Activated naive CD8-positive, alpha-beta T cell treated with anti-CD3 and anti-CD28 coated beads for 36 hours (primary cell): ENCODE measurements at regions not wholly inside any gene's neighbourhood (a gene's known extent, or its start where the extent isn't known, plus 50 kb on each side); places are given as distances from the start of the nearest gene placed in this dataset.

ENCODE experiments used
- DNase-seq: peaks from one replicate; pipeline ENCODE4 v3.0.0; 2021
- H3K27ac Mint-ChIP-seq: one replicate; pipeline ENCODE4 v1.8.0; 2022; ENCODE audit warnings: mild to moderate bottlenecking, moderate library complexity, mixed read lengths
- H3K27me3 Mint-ChIP-seq: one replicate; pipeline ENCODE4 v1.8.0; 2022; ENCODE audit warnings: mild to moderate bottlenecking, mixed read lengths
- H3K36me3 Mint-ChIP-seq: one replicate; pipeline ENCODE4 v1.8.0; 2021; ENCODE audit warnings: mild to moderate bottlenecking, mixed read lengths
- H3K4me1 Mint-ChIP-seq: one replicate; pipeline ENCODE4 v1.8.0; 2021; ENCODE audit warnings: mixed read lengths
- H3K4me3 Mint-ChIP-seq: one replicate; pipeline ENCODE4 v1.8.0; 2022; ENCODE audit warnings: mild to moderate bottlenecking, moderate library complexity, mixed read lengths
- H3K9me3 Mint-ChIP-seq: one replicate; pipeline ENCODE4 v1.8.0; 2022; ENCODE audit warnings: mixed read lengths

DNA sequence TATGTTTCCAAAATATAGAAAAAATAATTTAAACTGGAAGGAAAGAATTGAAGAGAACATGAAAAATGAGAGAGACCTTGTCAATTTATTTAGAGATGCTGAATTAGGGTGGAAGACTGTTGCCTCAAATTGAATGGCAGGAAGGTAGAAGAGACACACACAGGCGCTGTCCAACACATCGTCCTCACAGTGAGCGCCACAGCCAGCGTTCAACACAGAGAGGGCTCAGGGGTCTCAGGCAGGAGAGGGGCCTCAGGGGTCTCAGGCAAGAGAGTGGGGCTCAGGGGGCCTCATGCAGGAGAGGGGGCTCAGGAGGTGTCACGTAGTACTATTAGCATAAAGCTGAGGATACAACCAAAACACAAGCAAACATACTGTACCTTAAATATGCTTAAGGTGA, 65.7 kb downstream of the TMEM18 start:
- Mint-ChIP-seq H3K4me1 (no peaks in the 10 kb centered on the region), H3K36me3 (no peaks in the 10 kb centered on the region), H3K9me3 (no peaks in the 10 kb centered on the region), H3K27me3 (peaks cover 13% of the 10 kb centered on the region), H3K27ac (no peak overlapping the region), H3K4me3 (no peak overlapping the region)
- no peak for DNase-seq

DNA sequence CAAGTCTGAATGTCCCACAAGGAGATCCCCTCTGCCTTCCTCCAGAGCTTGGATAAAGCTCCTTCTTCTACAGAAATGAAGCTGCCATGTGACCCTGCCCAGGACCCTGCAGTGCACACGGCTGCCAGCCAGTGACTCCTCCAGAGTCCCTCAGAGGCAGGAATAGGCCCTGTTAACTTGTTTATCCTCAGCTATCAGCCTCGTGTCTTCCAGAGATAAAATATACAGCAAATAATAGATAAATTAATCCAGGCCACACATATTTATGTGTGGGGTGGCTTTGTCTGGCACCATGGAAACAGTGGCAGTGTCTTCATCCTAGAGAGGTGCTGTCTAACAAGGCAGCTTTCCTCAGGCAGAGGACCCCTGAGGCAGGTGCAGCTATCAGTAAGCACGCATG, 66.7 kb downstream of the TMEM18 start:
- no peak overlapping the region for H3K27ac Mint-ChIP-seq
- H3K36me3 Mint-ChIP-seq = no peaks in the 10 kb centered on the region
- DNase-seq = no peak
- H3K4me3 Mint-ChIP-seq = no peak overlapping the region
- H3K4me1 Mint-ChIP-seq = no peaks in the 10 kb centered on the region
- H3K27me3 Mint-ChIP-seq = peaks cover 10% of the 10 kb centered on the region
- no peaks in the 10 kb centered on the region for H3K9me3 Mint-ChIP-seq

DNA sequence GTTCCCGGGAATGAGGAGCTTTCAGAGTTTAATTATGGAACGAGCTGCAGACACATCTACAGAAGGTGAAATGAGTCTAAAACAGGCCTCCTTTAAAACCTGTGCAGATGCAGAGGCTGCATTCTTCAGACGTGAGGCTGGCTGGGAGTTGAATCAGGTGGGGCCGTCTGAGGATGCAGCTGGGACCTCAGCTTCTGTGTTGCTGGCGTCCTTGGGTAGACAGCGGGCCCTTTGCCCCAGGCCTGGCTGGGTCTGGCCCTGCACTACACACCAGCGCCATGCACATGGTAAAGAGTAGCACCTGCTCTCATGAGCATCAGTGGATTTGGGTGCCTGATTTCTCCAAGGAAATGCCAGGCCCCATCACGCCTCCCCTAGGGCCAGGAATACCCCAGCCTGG, 67.3 kb downstream of the TMEM18 start:
- Mint-ChIP-seq H3K27me3 (peaks cover 10% of the 10 kb centered on the region), H3K9me3 (no peaks in the 10 kb centered on the region), H3K4me1 (no peaks in the 10 kb centered on the region), H3K4me3 (no peak overlapping the region), H3K36me3 (no peaks in the 10 kb centered on the region), H3K27ac (no peak overlapping the region)
- DNase-seq = no peak

DNA sequence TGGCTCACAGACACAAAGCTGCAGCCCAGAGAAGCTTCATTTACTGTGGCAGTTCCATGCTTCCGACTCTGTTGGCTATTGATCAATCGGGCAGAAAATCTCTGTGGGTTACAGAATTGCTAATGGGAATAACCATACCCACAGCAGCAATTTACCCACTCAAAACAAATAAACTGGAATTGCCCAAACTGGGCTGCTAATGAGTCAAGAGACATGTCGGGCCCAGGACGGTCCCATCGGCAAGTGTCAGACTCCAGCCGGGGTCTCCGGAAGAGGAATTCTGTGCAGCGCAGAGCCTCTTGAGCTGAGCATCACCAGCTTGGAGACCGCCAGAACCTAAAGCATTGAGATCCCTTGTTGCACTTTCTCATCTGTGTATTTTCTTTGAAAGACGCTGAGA, 67.8 kb downstream of the TMEM18 start:
- Mint-ChIP-seq H3K36me3 (no peaks in the 10 kb centered on the region), H3K4me3 (no peak overlapping the region), H3K4me1 (no peaks in the 10 kb centered on the region), H3K9me3 (no peaks in the 10 kb centered on the region), H3K27ac (no peak overlapping the region), H3K27me3 (peaks cover 10% of the 10 kb centered on the region)
- no peak for DNase-seq

DNA sequence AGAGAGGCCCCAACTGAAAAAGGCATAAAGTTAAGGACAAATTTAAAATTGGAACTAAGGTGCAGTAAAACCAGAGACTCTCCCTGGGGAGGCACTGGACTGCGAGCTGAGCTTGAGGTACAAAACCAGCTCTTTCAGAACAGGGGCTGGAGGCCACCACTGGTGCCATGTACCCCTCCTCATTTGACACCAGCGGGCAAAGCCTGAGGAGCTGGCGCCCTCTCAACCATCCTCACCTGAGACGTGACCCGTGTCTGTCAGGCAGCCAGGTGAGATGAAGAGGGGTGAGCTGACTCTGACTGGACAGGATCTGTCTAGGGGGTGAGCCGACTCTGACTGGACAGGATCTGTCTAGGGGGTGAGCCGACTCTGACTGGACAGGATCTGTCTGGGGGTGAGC, 68.5 kb downstream of the TMEM18 start:
- Mint-ChIP-seq H3K9me3 (no peaks in the 10 kb centered on the region), H3K36me3 (no peaks in the 10 kb centered on the region), H3K27ac (no peak overlapping the region), H3K4me3 (no peak overlapping the region), H3K27me3 (peaks cover 5% of the 10 kb centered on the region), H3K4me1 (no peaks in the 10 kb centered on the region)
- DNase-seq = no peak

DNA sequence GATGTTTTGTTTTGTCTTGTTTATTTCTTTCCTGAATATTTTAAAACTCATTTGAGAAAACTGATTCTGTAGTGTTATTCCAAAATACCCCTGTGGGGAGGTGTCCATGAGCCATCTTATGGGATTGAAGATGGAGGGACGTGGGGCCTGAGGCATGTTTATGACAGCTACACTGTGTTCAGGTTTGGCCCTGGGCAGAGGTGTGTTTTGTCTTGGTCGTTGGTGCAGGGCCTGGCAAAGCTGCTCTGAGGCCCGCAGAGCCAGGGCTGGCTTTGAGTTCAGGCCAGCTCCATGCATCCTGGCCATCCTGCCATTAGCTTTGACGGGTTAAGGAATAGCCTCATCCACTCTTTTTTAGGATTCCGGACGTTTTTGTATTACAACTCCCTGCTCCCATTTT, 68.9 kb downstream of the TMEM18 start:
- Mint-ChIP-seq H3K27me3 (peaks cover under 1% of the 10 kb centered on the region), H3K4me3 (no peak overlapping the region), H3K9me3 (no peaks in the 10 kb centered on the region)

DNA sequence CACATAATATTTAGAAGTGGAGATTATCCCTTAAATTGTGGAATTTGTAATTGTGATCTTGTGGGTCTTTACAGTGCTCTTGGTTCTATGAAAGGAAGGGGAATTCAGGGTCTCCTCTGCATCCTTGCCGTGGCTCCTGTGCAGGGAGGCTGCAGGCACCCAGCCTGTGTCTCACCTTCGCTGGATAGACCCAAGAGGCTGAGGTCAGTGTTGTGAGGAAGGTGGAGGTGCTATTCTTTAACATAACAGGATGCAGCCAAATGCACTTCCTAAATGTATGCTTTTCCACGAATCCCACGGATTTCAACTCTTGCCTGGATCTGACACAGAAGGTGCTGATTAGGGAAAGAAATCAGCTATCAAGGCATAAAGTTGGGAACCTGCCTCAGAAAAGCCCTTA, 69.5 kb downstream of the TMEM18 start:
- H3K9me3 Mint-ChIP-seq = no peaks in the 10 kb centered on the region
- no peaks in the 10 kb centered on the region for H3K4me1 Mint-ChIP-seq
- H3K27me3 Mint-ChIP-seq = no peaks in the 10 kb centered on the region
- H3K4me3 Mint-ChIP-seq = no peak overlapping the region
- DNase-seq = no peak
- no peaks in the 10 kb centered on the region for H3K36me3 Mint-ChIP-seq
- no peak overlapping the region for H3K27ac Mint-ChIP-seq

More for the DNA sequence above, 68.9 kb downstream of the TMEM18 start:
- Mint-ChIP-seq H3K36me3 (no peaks in the 10 kb centered on the region), H3K4me1 (no peaks in the 10 kb centered on the region), H3K27ac (no peak overlapping the region)
- no peak for DNase-seq

DNA sequence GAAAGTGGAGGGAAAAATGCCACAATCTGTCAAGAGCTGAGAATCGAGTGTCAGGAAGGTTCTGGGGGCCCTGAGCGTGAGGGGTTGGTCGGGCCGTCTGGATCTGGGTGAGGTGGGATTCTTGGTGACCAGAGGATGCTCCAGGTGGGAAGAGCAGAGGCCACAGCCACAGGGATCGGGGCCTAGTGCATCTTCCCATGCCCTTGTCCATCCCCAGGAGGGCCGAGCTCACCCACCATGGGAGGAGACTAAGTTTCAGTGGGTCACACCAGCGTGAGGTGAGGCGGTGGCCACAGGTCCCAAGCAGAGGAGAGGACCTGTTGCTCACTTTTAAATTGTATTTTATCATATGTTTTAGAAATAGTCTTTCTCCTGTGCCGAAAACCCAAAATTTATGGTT, 70.0 kb downstream of the TMEM18 start:
- Mint-ChIP-seq H3K4me1 (no peaks in the 10 kb centered on the region), H3K9me3 (no peaks in the 10 kb centered on the region), H3K27me3 (no peaks in the 10 kb centered on the region), H3K27ac (no peak overlapping the region), H3K36me3 (no peaks in the 10 kb centered on the region), H3K4me3 (no peak overlapping the region)
- DNase-seq = no peak

DNA sequence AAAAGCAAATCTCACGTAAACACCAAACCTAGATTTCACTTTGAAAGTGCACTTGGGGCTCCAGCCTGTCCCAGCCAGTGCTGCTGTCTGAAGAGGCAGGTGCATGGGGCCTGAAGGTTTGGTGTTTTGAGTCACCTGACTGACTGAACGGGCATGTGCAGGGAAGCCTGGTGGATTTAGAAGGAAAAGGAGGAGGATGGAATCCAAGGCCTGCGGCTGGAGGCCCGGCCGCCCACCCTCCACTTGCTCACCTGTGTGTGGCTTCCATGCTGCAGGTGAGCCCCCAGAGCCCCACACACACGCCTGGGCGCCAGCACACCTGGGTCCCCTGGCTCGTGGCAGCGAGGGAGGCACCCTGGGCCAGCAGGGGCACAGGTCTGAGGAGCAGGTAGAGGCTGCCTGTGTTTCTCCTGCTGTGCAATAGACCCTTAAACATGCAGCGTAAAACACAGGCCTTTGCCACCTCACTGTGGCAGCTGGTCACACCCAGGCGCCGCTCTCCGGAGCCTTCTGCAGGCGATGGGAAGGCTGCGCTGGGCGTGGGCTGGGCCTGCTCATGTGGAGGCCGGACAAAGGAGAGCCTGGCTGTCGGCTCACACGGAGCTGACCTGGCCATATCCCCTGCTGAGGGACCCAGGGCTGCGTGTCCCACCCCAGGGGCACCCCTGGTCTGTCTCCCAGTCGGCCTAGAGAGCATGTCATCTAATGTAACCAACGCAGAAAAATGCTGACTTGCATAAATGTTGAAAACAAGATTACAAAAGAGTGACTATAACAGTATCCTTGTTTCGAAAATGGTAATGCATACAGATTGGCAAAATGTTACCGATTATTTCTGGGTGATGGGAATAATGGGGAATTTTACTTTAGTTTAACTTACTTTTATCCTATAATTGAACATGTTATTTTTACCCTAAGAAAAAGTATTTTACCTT, 71.3 kb downstream of the TMEM18 start:
- Mint-ChIP-seq H3K4me3 (no peak overlapping the region), H3K4me1 (no peaks in the 10 kb centered on the region), H3K27me3 (no peaks in the 10 kb centered on the region), H3K27ac (no peak overlapping the region), H3K9me3 (no peaks in the 10 kb centered on the region), H3K36me3 (no peaks in the 10 kb centered on the region)
- DNase-seq = no peak

DNA sequence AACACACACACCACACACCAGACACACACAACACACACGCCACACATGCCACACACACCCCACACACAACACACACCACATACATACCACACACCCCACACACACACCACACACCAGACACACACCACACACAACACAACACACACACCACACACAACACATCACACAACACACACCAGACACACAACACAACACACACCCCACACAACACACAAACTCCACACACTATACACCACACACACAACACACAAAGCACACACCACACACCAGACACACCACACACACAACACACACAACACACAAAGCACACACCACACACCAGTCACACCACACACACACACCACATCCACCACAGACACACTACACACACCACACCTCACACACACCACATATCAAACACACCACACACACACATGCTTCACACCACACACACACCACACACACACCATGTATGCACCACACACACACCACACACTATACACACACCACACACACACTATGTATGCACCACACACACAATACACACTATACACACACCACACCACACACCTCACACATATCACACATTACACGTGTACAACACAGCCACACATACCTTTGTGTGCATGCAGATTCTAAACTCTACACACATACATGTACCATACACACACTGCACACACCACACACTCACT, 72.2 kb downstream of the TMEM18 start:
- Mint-ChIP-seq H3K4me1 (no peaks in the 10 kb centered on the region), H3K9me3 (no peaks in the 10 kb centered on the region), H3K4me3 (no peak overlapping the region), H3K36me3 (no peaks in the 10 kb centered on the region), H3K27ac (no peak overlapping the region), H3K27me3 (no peaks in the 10 kb centered on the region)
- DNase-seq = no peak

DNA sequence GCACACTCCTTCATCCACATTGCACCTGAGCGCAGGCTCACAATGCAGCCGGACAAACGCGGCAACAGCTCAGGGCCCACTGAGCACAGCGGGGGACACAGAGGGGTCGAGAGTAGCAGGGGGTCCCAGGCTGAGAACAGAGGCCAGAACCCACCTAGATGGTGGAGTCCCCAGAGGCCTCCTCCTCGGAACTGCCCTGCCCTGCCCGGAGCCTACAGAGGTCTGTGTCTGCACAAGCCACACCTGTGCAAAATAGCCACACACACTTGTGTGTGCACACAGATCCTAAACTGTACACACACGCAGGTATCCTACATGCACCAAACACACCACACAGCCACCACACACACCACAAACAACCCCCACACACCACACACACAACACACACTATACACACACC, 72.8 kb downstream of the TMEM18 start:
- Mint-ChIP-seq H3K4me1 (no peaks in the 10 kb centered on the region), H3K27me3 (no peaks in the 10 kb centered on the region), H3K36me3 (no peaks in the 10 kb centered on the region), H3K9me3 (no peaks in the 10 kb centered on the region), H3K4me3 (no peak overlapping the region), H3K27ac (no peak overlapping the region)
- no peak for DNase-seq

DNA sequence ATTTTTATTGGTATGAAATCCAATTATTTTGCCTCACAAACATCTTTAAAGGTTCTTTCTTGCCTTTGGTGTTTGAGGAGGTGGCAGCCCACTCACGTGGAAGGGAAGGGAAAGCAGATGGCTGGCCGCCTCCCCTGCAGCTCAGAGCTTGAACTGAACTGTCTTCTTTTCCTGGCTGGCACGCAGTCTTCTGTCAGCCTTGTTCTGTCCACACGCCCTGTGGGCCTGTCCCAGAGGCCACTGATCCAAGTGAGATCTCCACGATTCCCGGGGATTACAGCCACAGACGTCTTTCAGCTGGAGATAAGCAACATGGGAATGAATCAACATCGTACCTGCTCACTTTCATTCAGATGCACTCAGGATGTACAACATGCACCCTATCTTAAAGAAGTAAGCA, 73.3 kb downstream of the TMEM18 start:
- H3K27ac Mint-ChIP-seq = no peak overlapping the region
- no peaks in the 10 kb centered on the region for H3K9me3 Mint-ChIP-seq
- H3K36me3 Mint-ChIP-seq = no peaks in the 10 kb centered on the region
- DNase-seq = no peak
- no peaks in the 10 kb centered on the region for H3K4me1 Mint-ChIP-seq
- no peaks in the 10 kb centered on the region for H3K27me3 Mint-ChIP-seq
- no peak overlapping the region for H3K4me3 Mint-ChIP-seq

DNA sequence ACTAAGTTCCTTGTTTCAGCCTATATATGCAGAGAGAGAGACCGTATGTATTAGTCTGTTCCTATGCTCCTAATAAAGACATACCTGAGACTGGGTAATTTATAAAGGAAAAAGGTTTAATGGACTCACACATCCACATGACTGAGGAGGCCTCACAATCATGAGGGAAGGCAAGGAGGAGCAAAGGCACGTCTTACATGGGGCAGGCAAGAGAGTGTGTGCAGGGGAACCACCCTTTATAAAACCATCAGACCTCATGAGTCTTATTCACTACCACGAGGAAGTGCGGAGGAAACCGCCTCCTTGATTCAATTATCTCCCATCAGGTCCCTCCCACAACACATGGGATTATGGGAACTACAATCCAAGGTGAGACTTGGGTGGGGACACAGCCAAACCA, 73.8 kb downstream of the TMEM18 start:
- Mint-ChIP-seq H3K9me3 (no peaks in the 10 kb centered on the region), H3K27me3 (no peaks in the 10 kb centered on the region), H3K27ac (no peak overlapping the region), H3K36me3 (no peaks in the 10 kb centered on the region), H3K4me3 (no peak overlapping the region), H3K4me1 (no peaks in the 10 kb centered on the region)
- DNase-seq = no peak

DNA sequence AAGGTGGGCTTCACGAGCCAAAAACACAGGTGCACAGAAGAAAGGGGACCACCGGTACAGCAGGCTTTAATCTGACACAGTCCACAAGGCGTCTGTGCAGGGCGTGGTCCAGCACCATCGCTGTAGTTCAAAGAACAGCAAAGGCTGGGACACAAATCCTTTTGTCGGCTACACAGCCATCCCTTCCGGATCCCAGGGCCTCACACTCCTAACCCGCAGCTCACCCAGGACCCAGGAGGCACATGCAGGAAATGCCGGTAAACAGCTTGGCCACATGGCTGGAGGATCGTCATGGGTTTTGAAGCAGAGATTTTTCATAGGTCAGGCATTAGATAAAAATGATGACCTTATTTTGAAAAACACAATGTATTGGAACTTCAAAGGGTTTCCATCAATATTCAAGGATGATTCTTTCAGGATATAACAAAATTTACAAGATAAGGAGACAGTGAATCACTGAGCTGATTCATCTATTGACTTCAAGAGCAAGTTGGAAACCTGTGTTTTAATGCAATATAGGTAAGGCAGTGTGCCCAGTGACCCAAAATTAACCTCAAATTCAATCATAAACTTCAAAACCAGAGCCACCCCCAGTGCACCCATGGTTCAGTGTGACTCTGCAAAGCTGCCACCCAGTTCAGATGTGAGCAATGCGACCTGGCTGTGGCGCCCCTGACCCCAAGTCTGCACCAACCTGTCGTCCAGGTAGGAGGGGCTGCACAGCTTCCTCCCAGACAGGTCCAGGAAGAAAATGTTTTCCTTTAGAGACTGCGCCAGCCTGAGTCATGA, 74.4 kb downstream of the TMEM18 start:
- no peak for DNase-seq
- no peak overlapping the region for H3K27ac Mint-ChIP-seq
- no peaks in the 10 kb centered on the region for H3K9me3 Mint-ChIP-seq
- no peaks in the 10 kb centered on the region for H3K4me1 Mint-ChIP-seq
- H3K27me3 Mint-ChIP-seq = no peaks in the 10 kb centered on the region
- no peak overlapping the region for H3K4me3 Mint-ChIP-seq
- H3K36me3 Mint-ChIP-seq = no peaks in the 10 kb centered on the region

DNA sequence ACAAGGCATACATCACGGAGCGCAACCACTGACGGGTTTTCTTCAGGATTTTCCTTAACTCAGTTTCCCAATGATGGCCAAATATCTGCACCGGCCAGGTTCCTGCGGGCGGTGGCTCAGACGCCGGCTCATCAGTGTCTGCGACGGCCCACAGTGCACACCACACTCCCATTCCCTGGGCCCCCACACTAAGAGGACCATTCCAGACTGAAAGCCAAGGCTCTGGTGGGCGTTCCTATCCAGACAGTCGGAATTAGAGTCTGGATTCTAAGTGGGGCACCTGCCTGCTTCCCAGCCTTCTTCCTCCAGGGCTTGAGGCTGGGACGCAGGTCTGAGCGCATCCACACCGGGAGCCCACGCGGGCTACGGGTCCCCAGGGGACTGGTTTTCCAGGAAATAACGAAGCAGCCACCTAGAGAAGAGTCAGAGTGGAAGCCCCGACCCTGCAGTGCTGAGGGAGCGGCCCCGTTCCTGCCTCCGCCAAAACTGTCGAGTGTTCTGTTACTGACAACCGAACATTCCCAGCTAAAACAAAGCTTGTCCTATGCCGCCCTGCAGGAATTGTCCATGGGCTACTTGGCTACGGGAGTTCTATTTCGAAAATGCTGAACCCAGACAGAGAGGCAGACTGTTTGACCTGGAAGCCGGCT, 75.3 kb downstream of the TMEM18 start:
- Mint-ChIP-seq H3K4me1 (no peaks in the 10 kb centered on the region), H3K27ac (no peak overlapping the region), H3K9me3 (no peaks in the 10 kb centered on the region), H3K27me3 (no peaks in the 10 kb centered on the region), H3K36me3 (no peaks in the 10 kb centered on the region), H3K4me3 (no peak overlapping the region)
- DNase-seq = no peak
